PFSK-1 (cell line): ENCODE measurements at regions not wholly inside any gene's neighbourhood (a gene's known extent, or its start where the extent isn't known, plus 50 kb on each side); places are given as distances from the start of the nearest gene placed in this dataset.

Experiments
- POLR2AphosphoS5 ChIP-seq: IDR thresholded peaks from 2 replicates; pipeline ENCODE4 v1.6.1; 2012; ENCODE audit warnings: low read depth, mild to moderate bottlenecking, control low read depth, low read length, moderate library complexity
- SIN3A ChIP-seq: IDR thresholded peaks from 2 replicates; pipeline ENCODE4 v1.6.1; 2012; ENCODE audit warnings: mild to moderate bottlenecking, low read length, moderate library complexity, borderline replicate concordance; ENCODE audit not compliant: insufficient read depth
- TAF1 ChIP-seq: IDR thresholded peaks from 2 replicates; pipeline ENCODE4 v1.6.1; 2012; ENCODE audit warnings: low read length, control low read depth, borderline replicate concordance; ENCODE audit not compliant: insufficient read depth
- TF ChIP-seq, protein P1 (sequence below), 2 experiments: IDR thresholded peaks; 2 replicates each; pipeline versions ENCODE4 v1.6.1 to v1.8.0; 2011 to 2012; ENCODE audit warnings: low read depth in 2 of 2, low read length in 2 of 2, control low read depth in 1 of 2, inconsistent platforms in 1 of 2, mild to moderate bottlenecking in 1 of 2, moderate library complexity in 1 of 2; ENCODE audit not compliant: insufficient read depth in 1 of 2

DNA sequence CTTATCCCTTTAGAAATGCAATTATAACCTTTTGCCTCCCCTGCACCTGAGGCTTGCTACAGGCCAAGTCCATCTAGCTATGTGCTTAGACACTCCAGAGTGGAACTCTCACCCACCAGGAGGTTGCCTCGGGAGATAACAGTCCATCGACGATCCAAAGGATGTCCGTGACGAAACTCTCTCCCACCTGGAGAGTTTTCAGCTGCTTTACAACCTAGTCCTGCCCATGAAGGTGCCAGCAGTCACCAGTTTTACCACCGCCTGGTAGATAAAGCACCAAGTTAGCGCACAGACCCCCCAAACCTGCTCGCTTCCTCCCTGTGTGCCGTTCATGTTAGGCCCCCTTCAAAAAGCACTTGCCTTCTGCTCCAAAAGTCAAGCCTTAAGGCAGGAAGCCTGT lies 53.1 kb upstream of the SHISAL1 start:
- TF ChIP-seq POLR2AphosphoS5, result no peak
- TF ChIP-seq, protein P1, sequence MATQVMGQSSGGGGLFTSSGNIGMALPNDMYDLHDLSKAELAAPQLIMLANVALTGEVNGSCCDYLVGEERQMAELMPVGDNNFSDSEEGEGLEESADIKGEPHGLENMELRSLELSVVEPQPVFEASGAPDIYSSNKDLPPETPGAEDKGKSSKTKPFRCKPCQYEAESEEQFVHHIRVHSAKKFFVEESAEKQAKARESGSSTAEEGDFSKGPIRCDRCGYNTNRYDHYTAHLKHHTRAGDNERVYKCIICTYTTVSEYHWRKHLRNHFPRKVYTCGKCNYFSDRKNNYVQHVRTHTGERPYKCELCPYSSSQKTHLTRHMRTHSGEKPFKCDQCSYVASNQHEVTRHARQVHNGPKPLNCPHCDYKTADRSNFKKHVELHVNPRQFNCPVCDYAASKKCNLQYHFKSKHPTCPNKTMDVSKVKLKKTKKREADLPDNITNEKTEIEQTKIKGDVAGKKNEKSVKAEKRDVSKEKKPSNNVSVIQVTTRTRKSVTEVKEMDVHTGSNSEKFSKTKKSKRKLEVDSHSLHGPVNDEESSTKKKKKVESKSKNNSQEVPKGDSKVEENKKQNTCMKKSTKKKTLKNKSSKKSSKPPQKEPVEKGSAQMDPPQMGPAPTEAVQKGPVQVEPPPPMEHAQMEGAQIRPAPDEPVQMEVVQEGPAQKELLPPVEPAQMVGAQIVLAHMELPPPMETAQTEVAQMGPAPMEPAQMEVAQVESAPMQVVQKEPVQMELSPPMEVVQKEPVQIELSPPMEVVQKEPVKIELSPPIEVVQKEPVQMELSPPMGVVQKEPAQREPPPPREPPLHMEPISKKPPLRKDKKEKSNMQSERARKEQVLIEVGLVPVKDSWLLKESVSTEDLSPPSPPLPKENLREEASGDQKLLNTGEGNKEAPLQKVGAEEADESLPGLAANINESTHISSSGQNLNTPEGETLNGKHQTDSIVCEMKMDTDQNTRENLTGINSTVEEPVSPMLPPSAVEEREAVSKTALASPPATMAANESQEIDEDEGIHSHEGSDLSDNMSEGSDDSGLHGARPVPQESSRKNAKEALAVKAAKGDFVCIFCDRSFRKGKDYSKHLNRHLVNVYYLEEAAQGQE (IDR thresholded peaks at IDR 0.05; ENCODE audit: insufficient read depth in 1 of 2, low read depth in 2 of 2, low read length in 2 of 2), result no peak
- TF ChIP-seq TAF1, result no peak
- no peak for TF ChIP-seq SIN3A
